ENCODE measurements at regions not wholly inside any gene's neighbourhood (a gene's known extent, or its start where the extent isn't known, plus 50 kb on each side); places are given as distances from the start of the nearest gene placed in this dataset.

- DNase-seq (ENCODE audit: low read depth, low spot score) = no peak
- in situ Hi-C loops (cut with HindIII; ENCODE audit: low pct_unique_long_range_greater_than_20kb, low sequenced_read_pairs) = no loop called here
These were observed 123.5 kb downstream of the MBD2 start for GRCh38 chr18:54100920-54101470.

GRCh38 chr18:54100466-54100865 lies 124.0 kb downstream of the MBD2 start:
- in situ Hi-C loops (cut with HindIII; ENCODE audit: low pct_unique_long_range_greater_than_20kb, low sequenced_read_pairs) = no loop called here
- no peak for DNase-seq (ENCODE audit: low read depth, low spot score)

- DNase-seq (ENCODE audit: low read depth, low spot score) = no peak
- in situ Hi-C loops (cut with HindIII; ENCODE audit: low pct_unique_long_range_greater_than_20kb, low sequenced_read_pairs) = no loop called here
These were observed 130.0 kb downstream of the MBD2 start for GRCh38 chr18:54094474-54094873.

GRCh38 chr18:54090856-54091255 lies 133.6 kb downstream of the MBD2 start:
- no peak for DNase-seq (ENCODE audit: low read depth, low spot score)
- in situ Hi-C loops (cut with HindIII; ENCODE audit: low pct_unique_long_range_greater_than_20kb, low sequenced_read_pairs) = no loop called here

GRCh38 chr18:54089749-54090459 lies 134.6 kb downstream of the MBD2 start:
- DNase-seq (ENCODE audit: low read depth, low spot score) = no peak
- in situ Hi-C loops (cut with HindIII; ENCODE audit: low pct_unique_long_range_greater_than_20kb, low sequenced_read_pairs) = no loop called here

- in situ Hi-C loops (cut with HindIII; ENCODE audit: low pct_unique_long_range_greater_than_20kb, low sequenced_read_pairs) = no loop called here
- DNase-seq (ENCODE audit: low read depth, low spot score) = no peak
These were observed 137.6 kb downstream of the MBD2 start for GRCh38 chr18:54086863-54087262.

- in situ Hi-C loops (cut with HindIII; ENCODE audit: low pct_unique_long_range_greater_than_20kb, low sequenced_read_pairs) = no loop called here
- no peak for DNase-seq (ENCODE audit: low read depth, low spot score)
These were observed 138.2 kb downstream of the MBD2 start for GRCh38 chr18:54086046-54086802.

GRCh38 chr18:54080858-54081257 lies 143.6 kb downstream of the MBD2 start:
- in situ Hi-C loops (cut with HindIII; ENCODE audit: low pct_unique_long_range_greater_than_20kb, low sequenced_read_pairs) = no loop called here
- no peak for DNase-seq (ENCODE audit: low read depth, low spot score)

GRCh38 chr18:54076166-54076565 lies 148.3 kb downstream of the MBD2 start:
- in situ Hi-C loops (cut with HindIII; ENCODE audit: low pct_unique_long_range_greater_than_20kb, low sequenced_read_pairs) = no loop called here
- DNase-seq (ENCODE audit: low read depth, low spot score) = no peak

- no peak for DNase-seq (ENCODE audit: low read depth, low spot score)
- in situ Hi-C loops (cut with HindIII; ENCODE audit: low pct_unique_long_range_greater_than_20kb, low sequenced_read_pairs) = no loop called here
These were observed 148.8 kb downstream of the MBD2 start for GRCh38 chr18:54075689-54076088.

GRCh38 chr18:54069729-54070128 lies 154.7 kb downstream of the MBD2 start:
- in situ Hi-C loops (cut with HindIII; ENCODE audit: low pct_unique_long_range_greater_than_20kb, low sequenced_read_pairs) = no loop called here
- DNase-seq (ENCODE audit: low read depth, low spot score) = no peak

- in situ Hi-C loops (cut with HindIII; ENCODE audit: low pct_unique_long_range_greater_than_20kb, low sequenced_read_pairs) = no loop called here
- DNase-seq (ENCODE audit: low read depth, low spot score) = no peak
These were observed 164.0 kb downstream of the MBD2 start for GRCh38 chr18:54060343-54061005.

- DNase-seq (ENCODE audit: low read depth, low spot score) = no peak
- in situ Hi-C loops (cut with HindIII; ENCODE audit: low pct_unique_long_range_greater_than_20kb, low sequenced_read_pairs) = no loop called here
These were observed 171.6 kb downstream of the MBD2 start for GRCh38 chr18:54052732-54053429.

- in situ Hi-C loops (cut with HindIII; ENCODE audit: low pct_unique_long_range_greater_than_20kb, low sequenced_read_pairs) = no loop called here
- no peak for DNase-seq (ENCODE audit: low read depth, low spot score)
These were observed 172.2 kb downstream of the MBD2 start for GRCh38 chr18:54052259-54052658.

- in situ Hi-C loops (cut with HindIII; ENCODE audit: low pct_unique_long_range_greater_than_20kb, low sequenced_read_pairs) = no loop called here
- no peak for DNase-seq (ENCODE audit: low read depth, low spot score)
These were observed 180.8 kb downstream of the MBD2 start for GRCh38 chr18:54043484-54044251.

- in situ Hi-C loops (cut with HindIII; ENCODE audit: low pct_unique_long_range_greater_than_20kb, low sequenced_read_pairs) = no loop called here
These were observed 188.5 kb downstream of the MBD2 start for GRCh38 chr18:54035927-54036326.

GRCh38 chr18:54033052-54033451 lies 191.4 kb downstream of the MBD2 start:
- in situ Hi-C loops (cut with HindIII; ENCODE audit: low pct_unique_long_range_greater_than_20kb, low sequenced_read_pairs) = no loop called here
- no peak for DNase-seq (ENCODE audit: low read depth, low spot score)

More at GRCh38 chr18:54035927-54036326, 188.5 kb downstream of the MBD2 start:
- DNase-seq (ENCODE audit: low read depth, low spot score) = no peak
